HepG2 (cell line): ENCODE measurements at regions not wholly inside any gene's neighbourhood (a gene's known extent, or its start where the extent isn't known, plus 50 kb on each side); places are given as distances from the start of the nearest gene placed in this dataset.

Experiments
- ATAC-seq: fragments of 200-7000 bp; cut with Tn5 transposase; 3 replicates; pipeline ENCODE4 v1.9.1; 2020; ENCODE audit warnings: mild to moderate bottlenecking, moderate library complexity
- BruUV-seq: library from RNA; stranded (reverse); fragments of 400-500 nt; replicated peaks from 2 replicates; lab custom pipeline; 2021; lab: Mats Ljungman, UMichigan
- CTCF ChIA-PET: fragments of 300-600 bp; formaldehyde crosslinking; extraction: SDS; loops from one replicate; lab custom pipeline; 2021; ENCODE audit warnings: low total read pairs, inconsistent platforms, low intra/inter-chr PET ratio; lab: Yijun Ruan, JAX
- POLR2A ChIA-PET: fragments of 350-600 bp; sonication (Branson Sonifier 250); formaldehyde crosslinking; loops from one replicate; lab custom pipeline; 2020; ENCODE audit warnings: antibody characterized with exemption, inconsistent platforms; lab: Yijun Ruan, JAX
- DNase-seq: peaks from one replicate; pipeline ENCODE4 v3.0.0-alpha.2; 2015; ENCODE audit warnings: low spot score
- FAIRE-seq: peaks from 3 replicates; lab custom pipeline; 2011; peaks lifted over from hg19 to GRCh38; lab: Jason Lieb, UNC
- H2AFZ ChIP-seq: one replicate; pipeline ENCODE4 v1.6.1; 2011; ENCODE audit warnings: low read length, inconsistent platforms
- H3K27ac ChIP-seq: fragments of 300-600 bp; 3 replicates; pipeline ENCODE4 v1.8.0; 2011; ENCODE audit warnings: mixed run types, mild to moderate bottlenecking, mixed read lengths, low read length, inconsistent platforms; ENCODE audit not compliant: insufficient read depth; ENCODE audit errors: extremely low read length
- H3K27me3 ChIP-seq, 2 experiments: fragments of 200-600 bp in 1 of 2; 2 replicates in 1 of 2; 3 replicates in 1 of 2; pipeline versions ENCODE4 v1.6.0 to v1.8.0; 2011; ENCODE audit warnings: low read length in 2 of 2, mild to moderate bottlenecking in 2 of 2, moderate library complexity in 2 of 2, inconsistent platforms in 1 of 2; ENCODE audit not compliant: insufficient read depth in 2 of 2, control insufficient read depth in 1 of 2
- H3K36me3 ChIP-seq, 2 experiments: fragments of 200-600 bp in 1 of 2; replicated peaks in 1 of 2; 2 replicates in 1 of 2; 3 replicates in 1 of 2; pipeline versions ENCODE4 v1.5.1 to v1.8.0; 2011; ENCODE audit warnings: low read length in 2 of 2, inconsistent platforms in 1 of 2; ENCODE audit not compliant: insufficient read depth in 2 of 2, control insufficient read depth in 1 of 2
- H3K4me1 ChIP-seq: 2 replicates; pipeline ENCODE4 v1.5.1; 2012; ENCODE audit warnings: low read length, inconsistent platforms; ENCODE audit not compliant: insufficient read depth
- H3K4me2 ChIP-seq: 2 replicates; pipeline ENCODE4 v1.6.0; 2011; ENCODE audit warnings: low read depth, low read length, inconsistent platforms
- H3K4me3 ChIP-seq, 3 experiments: fragments of 200-600 bp in 1 of 3; sonication (generic), shearing (Covaris generic) in 1 of 3; replicated peaks in 1 of 3; 2 replicates each; pipeline ENCODE4 v1.5.1; 2011 to 2016; ENCODE audit warnings: low read length in 3 of 3, inconsistent platforms in 2 of 3, low read depth in 2 of 3, mild to moderate bottlenecking in 2 of 3, control low read depth in 1 of 3, mixed read lengths in 1 of 3; ENCODE audit not compliant: insufficient read depth in 1 of 3
- H3K79me2 ChIP-seq: one replicate; pipeline ENCODE4 v1.6.1; 2011; ENCODE audit warnings: low read length, inconsistent platforms; ENCODE audit not compliant: insufficient read depth
- H3K9ac ChIP-seq: 2 replicates; pipeline ENCODE4 v1.6.0; 2011; ENCODE audit warnings: mild to moderate bottlenecking, low read depth, low read length, inconsistent platforms; ENCODE audit not compliant: insufficient read depth
- H3K9me3 ChIP-seq: 2 replicates; pipeline ENCODE4 v1.5.1; 2012; ENCODE audit warnings: mild to moderate bottlenecking, low read length
- H4K20me1 ChIP-seq: 2 replicates; pipeline ENCODE4 v1.6.0; 2011; ENCODE audit warnings: inconsistent platforms, mild to moderate bottlenecking, low read length, moderate library complexity; ENCODE audit not compliant: insufficient read depth
- AGO2 ChIP-seq: fragments of 200-400 bp; formaldehyde crosslinking; optimal IDR thresholded peaks from 2 replicates; pipeline ENCODE3; 2017; ENCODE audit warnings: mild to moderate bottlenecking, low read depth, low read length, moderate library complexity
- ARNTL ChIP-seq: sonication (generic); formaldehyde crosslinking; IDR thresholded peaks from 2 replicates; pipeline ENCODE4 v1.4.0; 2020; ENCODE audit warnings: mild to moderate bottlenecking, missing genetic modification reagents
- CSRNP1 ChIP-seq: sonication (generic); formaldehyde crosslinking; IDR thresholded peaks from 2 replicates; pipeline ENCODE4 v1.8.1; 2023; ENCODE audit warnings: mild to moderate bottlenecking, missing genetic modification reagents
- ETV6 ChIP-seq: sonication (generic); formaldehyde crosslinking; conservative IDR thresholded peaks from 2 replicates; pipeline ENCODE4 v1.4.0; 2020; ENCODE audit warnings: missing genetic modification reagents
- FOXM1 ChIP-seq: sonication (generic); formaldehyde crosslinking; IDR thresholded peaks from 2 replicates; pipeline ENCODE4 v1.5.0; 2020; ENCODE audit warnings: missing genetic modification reagents
- IKZF4 ChIP-seq: sonication (generic); formaldehyde crosslinking; IDR thresholded peaks from 2 replicates; pipeline ENCODE4 v1.5.1; 2020; ENCODE audit warnings: borderline replicate concordance, mild to moderate bottlenecking, low read depth, missing genetic modification reagents; ENCODE audit errors: not compliant biosample characterization
- JUNB ChIP-seq: sonication (generic); formaldehyde crosslinking; IDR thresholded peaks from 2 replicates; pipeline ENCODE4 v1.8.0; 2022; ENCODE audit warnings: missing genetic modification reagents, mild to moderate bottlenecking, borderline replicate concordance
- LCORL ChIP-seq, 2 experiments: fragments of 450-650 bp in 1 of 2; sonication (generic) in 1 of 2; formaldehyde crosslinking in 1 of 2; IDR thresholded peaks; 2 replicates each; pipeline versions ENCODE4 v1.5.0 to v1.6.1; 2017 to 2020; ENCODE audit warnings: antibody characterized with exemption in 1 of 2, missing genetic modification reagents in 1 of 2
- MTF2 ChIP-seq: sonication (generic); formaldehyde crosslinking; IDR thresholded peaks from 2 replicates; pipeline ENCODE4 v1.5.0; 2020; ENCODE audit warnings: missing genetic modification reagents, borderline replicate concordance
- NBN ChIP-seq: fragments of 450-650 bp; conservative IDR thresholded peaks from 2 replicates; pipeline ENCODE4 v1.6.1; 2017
- POLR2A ChIP-seq, 2 experiments: IDR thresholded peaks; 2 replicates each; pipeline ENCODE4 v1.6.1; 2011; ENCODE audit warnings: low read depth in 2 of 2, low read length in 2 of 2, mild to moderate bottlenecking in 1 of 2, moderate library complexity in 1 of 2; ENCODE audit not compliant: insufficient read depth in 1 of 2
- RCOR2 ChIP-seq: IDR thresholded peaks from 2 replicates; pipeline ENCODE4 v1.6.1; 2016; ENCODE audit warnings: missing biosample characterization, missing genetic modification reagents
- SALL1 ChIP-seq: sonication (generic); formaldehyde crosslinking; IDR thresholded peaks from 2 replicates; pipeline ENCODE4 v1.8.0; 2022; ENCODE audit warnings: mild to moderate bottlenecking, missing genetic modification reagents
- SIX1 ChIP-seq: sonication (generic); formaldehyde crosslinking; IDR thresholded peaks from 2 replicates; pipeline ENCODE4 v1.4.0; 2020; ENCODE audit warnings: missing genetic modification reagents, borderline replicate concordance
- ZBTB20 ChIP-seq: sonication (generic); formaldehyde crosslinking; IDR thresholded peaks from 2 replicates; pipeline ENCODE4 v1.8.1; 2023; ENCODE audit warnings: missing genetic modification reagents, low read depth, mild to moderate bottlenecking, borderline replicate concordance
- ZNF326 ChIP-seq: sonication (generic); formaldehyde crosslinking; IDR thresholded peaks from 2 replicates; pipeline ENCODE4 v1.4.0; 2020; ENCODE audit warnings: missing genetic modification reagents, borderline replicate concordance
- ZNF589 ChIP-seq: sonication (generic); formaldehyde crosslinking; conservative IDR thresholded peaks from 2 replicates; pipeline ENCODE4 v1.8.0; 2022; ENCODE audit warnings: mild to moderate bottlenecking, moderate library complexity, missing genetic modification reagents
- ZNF720 ChIP-seq: sonication (generic); formaldehyde crosslinking; IDR thresholded peaks from 2 replicates; pipeline ENCODE4 v1.4.0; 2020; ENCODE audit warnings: missing genetic modification reagents
- WGBS: methylation state at CpG from one replicate; pipeline ENCODE4 v1.1.6; 2017; ENCODE audit warnings: low lambda C conversion rate; 5-methylcytosine and 5-hydroxymethylcytosine counted together
- in situ Hi-C: cut with HindIII; loops from 2 replicates; pipeline ENCODE4 v1.10.0; 2017; ENCODE audit warnings: low pct_unique_long_range_greater_than_20kb; ENCODE audit not compliant: extremely low pct_ligation_motif_present
- intact Hi-C: fragments of 100-400 bp; cut with micrococcal nuclease; formaldehyde crosslinking; loops from one replicate; pipeline ENCODE4 v1.10.0; 2022; ENCODE audit not compliant: unreplicated experiment
- TF ChIP-seq, protein P1 (sequence below): sonication (generic); formaldehyde crosslinking; IDR thresholded peaks from 2 replicates; pipeline ENCODE4 v1.5.1; 2020; ENCODE audit warnings: missing genetic modification reagents, mild to moderate bottlenecking, borderline replicate concordance

DNA sequence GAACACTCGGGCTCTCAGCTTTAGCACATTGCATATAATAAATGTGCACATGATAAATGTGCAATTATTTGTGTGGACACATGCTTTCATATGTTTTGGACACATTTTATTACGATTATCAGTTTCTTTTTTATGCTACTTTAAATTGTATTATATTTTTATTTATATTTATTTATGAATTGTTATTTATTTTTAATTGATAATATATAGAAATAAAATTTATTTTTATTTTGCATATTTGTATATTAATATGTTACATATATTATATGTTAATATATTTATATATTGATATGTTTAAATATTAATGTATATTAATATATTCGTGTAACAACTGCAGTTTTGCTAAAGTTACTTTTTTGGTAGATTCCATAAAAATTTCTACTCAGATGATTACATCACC lies 454.8 kb upstream of the CDH10 start:
- Histone ChIP-seq H3K4me2 (no peak overlapping the region), H4K20me1 (no peaks in the 10 kb centered on the region), H3K36me3 (no peaks in the 10 kb centered on the region), H3K27ac (no peak overlapping the region), H3K9me3 (peaks cover 42% of the 10 kb centered on the region), H2AFZ (no peak overlapping the region), H3K27me3 (no peaks in the 10 kb centered on the region), H3K9ac (no peak overlapping the region), H3K4me3 (no peak overlapping the region), H3K79me2 (no peaks in the 10 kb centered on the region), H3K4me1 (no peaks in the 10 kb centered on the region)
- 1% methylated on average over 3 of the region's 3 CpGs for WGBS
- POLR2A ChIA-PET, result no interaction called here
- no peak for TF ChIP-seq SALL1 (CRISPR knock-in tag)
- TF ChIP-seq ZNF589 (CRISPR knock-in tag), result no peak
- no peak for TF ChIP-seq RCOR2 (CRISPR knock-in tag)
- no peak for TF ChIP-seq ZNF326
- no peak for TF ChIP-seq ETV6
- TF ChIP-seq LCORL (IDR thresholded peaks at IDR 0.05), result no peak
- no peak for TF ChIP-seq LCORL (CRISPR knock-in tag; IDR thresholded peaks at IDR 0.05)
- TF ChIP-seq, protein P1, sequence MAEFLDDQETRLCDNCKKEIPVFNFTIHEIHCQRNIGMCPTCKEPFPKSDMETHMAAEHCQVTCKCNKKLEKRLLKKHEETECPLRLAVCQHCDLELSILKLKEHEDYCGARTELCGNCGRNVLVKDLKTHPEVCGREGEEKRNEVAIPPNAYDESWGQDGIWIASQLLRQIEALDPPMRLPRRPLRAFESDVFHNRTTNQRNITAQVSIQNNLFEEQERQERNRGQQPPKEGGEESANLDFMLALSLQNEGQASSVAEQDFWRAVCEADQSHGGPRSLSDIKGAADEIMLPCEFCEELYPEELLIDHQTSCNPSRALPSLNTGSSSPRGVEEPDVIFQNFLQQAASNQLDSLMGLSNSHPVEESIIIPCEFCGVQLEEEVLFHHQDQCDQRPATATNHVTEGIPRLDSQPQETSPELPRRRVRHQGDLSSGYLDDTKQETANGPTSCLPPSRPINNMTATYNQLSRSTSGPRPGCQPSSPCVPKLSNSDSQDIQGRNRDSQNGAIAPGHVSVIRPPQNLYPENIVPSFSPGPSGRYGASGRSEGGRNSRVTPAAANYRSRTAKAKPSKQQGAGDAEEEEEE (CRISPR knock-in tag), result no peak
- no peak for TF ChIP-seq AGO2
- no peak for TF ChIP-seq ZNF720 (CRISPR knock-in tag)
- no peak for TF ChIP-seq MTF2 (CRISPR knock-in tag)
- TF ChIP-seq FOXM1 (CRISPR knock-in tag), result no peak
- TF ChIP-seq POLR2A (IDR thresholded peaks at IDR 0.05; ENCODE audit: insufficient read depth in 1 of 2, low read depth in 2 of 2, low read length in 2 of 2), result no peak
- no peak for TF ChIP-seq CSRNP1
- TF ChIP-seq SIX1 (CRISPR knock-in tag), result no peak
- TF ChIP-seq ZBTB20 (CRISPR knock-in tag), result no peak
- TF ChIP-seq IKZF4 (CRISPR knock-in tag), result no peak
- TF ChIP-seq NBN, result no peak
- no peak for TF ChIP-seq JUNB (CRISPR knock-in tag)
- no peak for TF ChIP-seq ARNTL
- DNase-seq (no peak), FAIRE-seq (no peak), ATAC-seq (no peak)
- CTCF ChIA-PET, result no interaction called here
- in situ Hi-C loops, result no loop called here
- no TSS peak for BruUV-seq
- intact Hi-C loops, result no loop called here
